ENCODE measurements at regions not wholly inside any gene's neighbourhood (a gene's known extent, or its start where the extent isn't known, plus 50 kb on each side); places are given as distances from the start of the nearest gene placed in this dataset.
"Not testable (repeated sequence)": the region's sequence is repeated elsewhere in the genome, so short reads cannot be mapped to it uniquely, and the experiment has no call there.

DNA sequence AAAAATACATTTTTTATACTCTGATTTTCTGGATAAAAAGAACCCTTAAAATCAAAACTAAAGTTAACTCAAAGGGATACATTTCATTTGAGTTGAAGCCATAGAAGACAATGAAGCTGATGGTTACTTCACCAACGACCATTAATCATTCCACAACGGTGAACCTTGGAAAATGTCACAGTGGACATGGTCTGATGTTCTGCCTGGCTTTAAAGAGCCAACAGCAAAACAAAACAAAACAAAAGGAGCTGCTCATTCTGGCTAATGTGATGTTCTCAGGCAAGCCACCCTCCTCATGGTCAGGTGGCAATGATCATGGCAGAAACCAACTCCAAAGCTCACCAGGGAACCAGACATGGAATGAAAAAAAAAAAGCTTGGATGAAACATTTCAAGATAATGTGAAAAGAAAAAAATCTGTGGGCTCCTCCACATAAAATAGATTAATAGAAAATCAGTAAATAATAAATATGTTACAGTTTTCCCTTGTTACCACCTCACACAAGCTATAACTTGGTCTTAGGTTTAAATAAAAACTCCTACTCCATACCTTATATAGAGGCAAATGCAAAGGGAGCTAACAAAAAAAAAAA lies 90.1 kb upstream of the SERTAD2 start:
- no peak for DNase-seq

DNA sequence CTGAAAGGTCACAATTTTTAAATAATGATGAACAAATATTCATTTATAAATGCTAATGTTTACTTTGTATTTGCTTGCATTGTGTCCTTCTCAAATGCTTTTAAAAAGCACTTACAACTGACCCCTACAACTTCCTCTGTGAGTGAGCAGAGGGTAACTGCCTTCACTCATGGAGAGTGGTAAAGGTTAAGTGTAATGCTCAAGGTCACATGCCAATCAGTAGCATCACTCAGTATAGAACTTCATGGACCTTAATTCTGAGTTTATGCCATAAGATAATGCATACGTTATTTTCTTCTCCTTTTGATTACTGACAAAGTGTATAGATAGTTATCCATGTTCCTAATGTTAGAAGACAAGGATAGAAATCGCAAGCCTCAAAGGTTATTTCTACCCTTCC lies 91.8 kb upstream of the SERTAD2 start:
- DNase-seq = no peak

- DNase-seq = not testable (repeated sequence)
Observed at GRCh38 chr2:64747690-64748091, 94.0 kb upstream of the SERTAD2 start.

- DNase-seq = no peak
Observed at GRCh38 chr2:64748147-64748546, 94.4 kb upstream of the SERTAD2 start.

DNA sequence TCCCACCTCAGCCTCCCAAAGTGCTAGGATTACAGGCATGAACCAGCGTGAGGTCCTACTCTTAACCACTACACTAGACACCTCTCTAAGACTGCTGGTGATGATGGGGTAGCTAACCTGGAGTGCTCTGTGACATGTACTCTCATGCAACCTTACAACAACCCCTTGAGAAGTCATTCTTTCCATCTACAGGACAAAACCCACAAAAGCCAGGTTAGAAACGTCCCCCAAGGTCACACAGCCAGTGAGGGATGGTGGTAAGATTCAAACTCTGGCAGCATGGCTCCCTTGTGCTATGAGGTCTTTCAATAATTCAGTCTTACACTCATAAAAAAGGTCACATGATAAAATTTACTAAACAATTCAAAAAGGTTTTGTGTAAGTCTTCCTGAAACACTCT lies 94.8 kb upstream of the SERTAD2 start:
- no peak for DNase-seq

DNA sequence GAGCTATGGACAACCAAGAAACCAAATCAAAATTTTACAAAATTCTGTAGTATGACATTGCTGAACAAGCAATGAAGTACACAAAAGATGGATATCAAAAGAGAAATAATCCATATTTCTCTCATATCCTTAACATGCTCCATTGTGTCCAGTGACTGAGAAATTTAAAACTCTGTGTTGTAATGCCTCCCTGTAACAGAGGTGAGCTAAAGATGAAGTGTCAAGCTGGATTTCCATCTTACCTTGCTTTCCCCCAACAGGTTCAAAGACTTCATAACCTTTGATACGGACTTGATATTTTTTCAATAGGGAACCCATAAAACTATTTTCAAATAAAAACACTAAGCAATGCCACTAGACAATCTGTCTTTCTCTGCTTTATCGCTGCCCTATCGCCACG lies 95.7 kb upstream of the SERTAD2 start:
- DNase-seq = no peak

DNA sequence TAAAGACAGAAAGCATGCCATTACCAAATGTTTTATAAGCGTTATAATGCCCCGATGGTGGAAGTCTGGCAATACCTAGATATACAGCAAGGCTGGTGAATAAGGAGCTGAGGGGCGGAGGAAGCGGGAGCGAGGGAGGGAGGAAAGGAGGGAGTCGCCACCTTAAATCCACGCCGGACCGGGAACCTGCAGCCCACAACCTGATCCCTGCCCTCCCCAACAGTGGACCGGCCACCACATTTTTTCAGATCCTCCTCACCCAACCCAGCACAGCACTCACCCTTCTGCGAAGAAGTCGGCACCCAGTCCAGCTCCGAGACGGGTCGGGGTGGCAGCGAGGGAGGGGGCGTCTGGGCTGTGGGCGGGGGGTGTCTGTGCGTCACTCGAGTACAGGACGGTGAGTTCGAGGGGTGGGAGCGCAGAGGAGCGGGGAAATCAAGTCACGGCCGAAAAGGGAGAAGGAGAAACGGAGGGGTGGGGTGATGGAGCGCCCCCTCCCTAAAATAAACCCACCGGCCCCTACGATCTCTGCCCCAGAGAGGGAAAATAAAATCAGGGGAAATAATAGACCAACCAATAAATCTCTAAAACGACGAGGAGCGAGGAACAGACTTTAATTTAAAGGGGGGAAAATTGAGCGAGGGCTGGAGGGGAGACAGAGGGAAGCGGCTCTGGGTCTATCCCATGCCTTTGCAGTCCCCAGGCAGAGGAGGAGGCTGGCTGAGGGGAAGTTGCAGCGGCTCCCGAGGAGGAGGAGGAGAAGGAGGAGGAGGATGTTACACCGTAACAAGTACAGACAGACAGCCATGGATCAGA lies 96.5 kb upstream of the SERTAD2 start:
- DNase-seq = no peak

GRCh38 chr2:64750817-64751285 lies 97.1 kb upstream of the SERTAD2 start:
- peak; percentile 99 for DNase-seq

DNA sequence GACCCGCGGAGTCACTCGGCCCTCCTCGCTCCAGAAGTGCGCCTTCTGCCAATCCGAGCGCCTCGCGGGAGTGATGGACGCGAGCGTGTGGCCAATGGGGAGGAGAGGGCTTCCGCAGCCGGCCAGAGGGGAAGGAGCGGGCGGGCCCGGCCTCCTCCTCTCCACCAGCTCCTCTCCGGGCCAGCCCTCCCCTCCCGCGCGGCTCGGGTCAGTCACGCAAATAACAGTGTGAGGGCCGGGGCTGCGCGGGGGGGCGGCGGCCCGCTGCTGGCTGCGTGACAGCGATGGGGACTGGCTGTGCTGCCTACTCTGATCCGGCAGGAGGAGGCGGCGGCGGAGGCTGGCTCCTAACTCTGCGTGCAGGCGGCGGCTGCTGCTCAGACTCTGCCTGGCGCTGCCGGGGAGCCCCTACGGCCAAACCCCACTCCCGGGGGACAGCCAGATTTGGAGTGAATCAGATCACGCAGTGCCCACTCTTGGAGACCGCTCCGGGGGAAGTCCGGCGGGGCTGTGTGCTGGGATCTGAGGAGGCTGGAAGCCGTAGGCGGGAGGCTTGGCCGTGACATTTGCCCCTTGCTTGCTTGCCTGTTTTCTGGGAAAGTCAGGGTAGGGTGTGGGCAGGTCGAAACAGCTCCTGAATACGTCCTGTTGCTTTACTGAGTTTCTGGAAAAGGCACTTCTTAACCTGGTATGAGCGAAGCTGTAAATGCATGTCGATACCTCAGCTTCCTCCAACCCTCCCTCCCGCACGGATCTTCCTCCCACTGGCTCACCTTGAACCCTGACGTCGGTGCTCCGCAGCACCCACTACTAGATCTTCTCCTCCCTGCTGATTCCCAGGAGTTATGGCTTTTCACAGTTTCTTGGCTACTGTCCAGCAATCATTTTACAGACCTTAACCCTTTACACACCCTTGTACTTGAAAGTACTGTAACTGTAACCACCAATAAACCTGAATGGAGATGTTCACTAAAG lies 97.9 kb upstream of the SERTAD2 start:
- no peak for DNase-seq

DNA sequence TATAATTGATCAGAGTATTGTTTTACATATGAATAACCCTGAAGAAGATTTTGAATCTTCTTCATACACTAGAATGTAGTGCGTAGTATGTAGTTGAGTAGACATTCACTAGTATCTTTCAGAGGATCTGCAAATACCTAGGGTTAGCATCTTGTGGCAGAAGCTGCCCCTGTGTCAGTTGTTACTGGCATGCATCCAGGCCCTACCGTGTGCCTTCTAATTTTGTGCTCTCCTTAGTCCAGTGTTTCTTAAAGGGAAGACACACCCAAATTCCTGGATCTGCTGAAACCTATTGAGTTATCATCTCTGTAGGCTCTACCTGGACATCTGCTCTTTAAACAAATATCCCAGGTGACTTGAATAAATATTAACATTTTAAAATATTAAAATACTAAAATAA lies 99.7 kb upstream of the SERTAD2 start:
- DNase-seq = no peak

DNA sequence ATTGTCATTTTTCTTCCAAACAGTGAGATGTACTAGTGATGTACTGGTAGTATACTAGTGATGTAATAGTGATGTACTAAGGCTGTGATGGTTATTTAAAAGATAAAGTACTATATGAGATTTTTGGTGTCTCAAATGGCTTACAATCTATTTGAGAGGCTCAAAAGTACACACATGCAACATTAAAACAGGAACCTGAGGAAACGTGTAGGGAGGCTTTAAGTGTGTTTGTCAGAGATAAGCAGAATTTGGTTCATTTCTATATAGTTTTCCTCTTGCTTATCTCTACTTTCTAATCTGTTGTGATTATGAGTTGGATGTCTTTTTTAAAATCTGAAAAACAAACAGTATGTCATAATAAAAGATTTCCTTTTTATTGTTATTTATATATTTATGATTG lies 100.9 kb upstream of the SERTAD2 start:
- DNase-seq = no peak

DNA sequence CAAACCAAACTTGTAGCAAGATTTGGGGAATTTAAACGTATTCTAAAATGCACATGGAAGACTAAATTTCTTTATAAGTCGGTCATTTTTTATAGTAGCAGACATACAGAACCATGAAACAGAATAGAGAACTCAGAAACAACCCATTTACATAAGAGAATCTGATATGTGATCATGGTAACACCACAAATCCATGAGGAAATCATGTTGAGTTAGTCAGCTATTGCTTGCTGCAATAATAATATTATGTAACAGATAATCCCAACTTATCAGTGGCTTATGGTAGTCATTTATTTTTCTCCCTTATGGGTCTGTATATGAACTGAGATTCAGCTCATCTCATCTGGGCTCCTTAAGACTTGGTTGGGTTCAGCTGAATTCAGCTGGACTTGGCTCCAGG lies 103.4 kb upstream of the SERTAD2 start:
- no peak for DNase-seq

GRCh38 chr2:64760128-64760527 lies 106.4 kb upstream of the SERTAD2 start:
- no peak for DNase-seq

GRCh38 chr2:64762301-64762997 lies 108.7 kb upstream of the SERTAD2 start:
- DNase-seq = no peak

- DNase-seq = no peak
Observed at GRCh38 chr2:64763126-64763525, 109.4 kb upstream of the SERTAD2 start.

DNA sequence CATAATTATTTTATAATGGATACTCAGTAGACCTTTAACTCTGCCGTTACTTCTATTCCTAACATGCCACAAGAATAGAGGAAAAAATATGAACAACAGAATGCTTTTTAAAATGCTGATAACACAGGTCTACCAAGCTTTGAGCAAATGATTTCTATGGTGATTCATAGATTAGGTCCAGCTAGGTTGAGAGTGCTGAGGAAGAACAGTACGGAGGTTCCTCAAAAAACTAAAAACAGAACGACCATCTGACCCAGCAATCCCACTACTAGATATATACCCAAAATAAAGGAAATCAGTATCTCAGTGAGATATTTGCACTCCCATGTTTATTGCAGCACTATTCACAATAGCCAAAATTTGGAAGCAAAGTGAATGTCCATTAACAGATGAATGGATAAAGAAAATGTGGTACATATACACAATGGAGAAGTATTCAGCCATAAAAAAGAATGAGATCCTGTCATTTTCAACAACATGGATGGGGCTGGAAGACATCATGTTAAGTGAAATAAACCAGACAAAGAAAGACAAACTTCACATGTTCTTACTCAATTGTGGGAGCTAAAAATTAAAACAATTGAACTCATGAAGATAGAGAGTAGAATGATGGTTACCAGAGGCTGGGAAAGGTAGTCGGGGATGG lies 111.6 kb upstream of the SERTAD2 start:
- DNase-seq = no peak

DNA sequence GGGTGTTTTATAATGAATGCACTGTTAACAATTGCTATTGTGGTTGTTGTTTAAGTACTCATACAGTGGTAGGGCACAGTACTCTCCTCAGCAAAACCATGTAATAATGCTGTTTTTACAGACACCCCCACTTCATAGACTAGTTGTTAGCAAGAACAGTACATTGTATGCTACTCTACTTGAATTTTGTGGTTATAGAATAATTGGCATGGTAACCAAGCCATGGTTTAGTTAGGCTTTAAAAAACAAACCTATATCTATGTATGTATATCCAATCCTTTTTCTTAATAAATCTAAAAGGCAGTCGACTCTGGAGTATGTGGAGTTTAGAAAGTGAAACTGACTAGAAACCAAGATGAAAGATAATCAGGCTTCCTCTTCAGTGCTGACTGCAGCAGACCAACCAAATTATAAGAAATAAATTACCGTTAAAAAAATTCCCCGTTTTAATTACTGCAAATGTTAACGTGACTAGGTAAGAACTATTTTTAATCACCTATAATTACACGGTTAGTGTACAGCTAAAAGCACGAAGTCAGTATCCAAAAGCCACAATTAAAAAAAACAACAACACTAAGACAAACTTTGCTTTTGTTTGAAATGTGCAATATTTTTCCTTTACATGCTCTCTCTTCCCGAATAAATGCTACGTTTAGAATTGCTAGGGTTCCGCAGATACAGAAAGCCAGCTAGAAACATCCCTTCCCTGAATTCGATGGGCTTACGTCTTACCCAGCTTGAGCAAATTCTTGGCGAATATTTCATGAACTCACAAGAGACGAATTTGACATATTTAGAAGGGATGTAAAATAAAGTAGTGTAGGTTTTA lies 113.3 kb upstream of the SERTAD2 start:
- DNase-seq = no peak

DNA sequence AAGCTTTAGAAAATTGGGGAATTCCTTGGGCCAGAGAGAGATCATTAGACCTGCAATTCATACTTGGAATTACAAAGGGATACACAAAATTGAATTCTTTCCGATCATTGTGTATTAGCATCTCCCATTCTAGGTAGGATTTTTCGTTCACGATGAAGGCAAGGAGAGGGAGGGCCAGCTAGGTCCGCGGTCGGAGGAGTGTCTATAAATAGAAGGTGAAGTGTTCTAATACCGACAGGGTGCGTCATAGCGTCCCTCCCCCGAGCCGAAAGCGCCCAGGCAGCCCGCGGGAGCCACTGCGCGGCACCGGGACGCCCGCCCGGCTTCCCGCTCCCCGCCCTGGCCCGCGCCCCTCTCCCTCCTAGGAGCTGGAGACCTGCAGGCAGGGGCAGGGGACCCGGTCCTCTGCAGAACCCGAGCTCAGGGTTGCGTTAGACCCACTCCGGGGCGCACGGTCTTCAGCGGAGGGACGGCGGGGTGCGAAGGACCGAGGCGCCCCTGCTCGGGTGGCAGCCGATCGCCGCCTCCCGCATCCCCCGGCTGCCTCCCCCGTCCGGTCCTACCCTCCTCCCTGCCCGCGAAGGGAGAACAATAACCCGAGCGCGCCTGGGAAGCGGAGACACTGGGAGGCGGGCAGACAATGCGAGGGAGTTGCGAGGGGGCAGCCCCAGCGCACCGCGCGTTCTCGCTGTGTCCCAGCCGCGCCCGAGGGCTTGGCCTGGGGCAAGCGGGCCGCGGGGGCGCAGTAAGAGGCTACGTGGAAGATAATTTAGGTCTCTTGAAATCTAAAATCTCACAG lies 114.2 kb upstream of the SERTAD2 start:
- DNase-seq = peak; percentile 77

DNA sequence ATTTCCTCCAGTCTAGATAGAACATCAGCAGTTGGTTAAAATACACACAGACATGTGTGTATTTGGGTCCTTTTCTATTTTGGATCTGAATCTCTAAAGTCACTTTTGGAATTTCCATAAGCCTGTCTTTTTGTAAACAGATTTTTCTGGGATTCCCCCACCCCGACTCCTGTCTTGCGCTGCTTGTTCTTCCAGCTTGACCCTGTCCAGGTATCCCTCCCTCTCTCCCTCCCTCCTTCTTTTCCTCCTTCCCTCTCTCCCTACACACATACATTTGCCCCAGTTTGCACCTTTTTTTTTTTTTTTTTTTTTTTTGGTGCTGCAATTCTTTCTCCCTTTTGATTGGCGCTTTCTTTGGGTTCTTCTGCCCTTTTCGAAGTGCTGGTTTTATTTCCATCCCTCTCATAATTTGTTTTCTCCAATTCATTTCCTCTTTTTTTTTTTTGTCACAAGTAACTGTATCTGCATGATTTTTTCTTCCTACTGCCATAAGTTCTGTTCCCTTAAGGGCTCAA lies 114.8 kb upstream of the SERTAD2 start:
- no peak for DNase-seq
